Neural crest cell (in vitro differentiated cells): ENCODE measurements at regions not wholly inside any gene's neighbourhood (a gene's known extent, or its start where the extent isn't known, plus 50 kb on each side); places are given as distances from the start of the nearest gene placed in this dataset.

Source experiments
- DNase-seq: peaks from one replicate; pipeline ENCODE4 v3.0.0; 2021; ENCODE audit warnings: low read depth, mixed read lengths, low spot score
- H3K27ac Mint-ChIP-seq: one replicate; pipeline ENCODE4 v1.8.0; 2021; ENCODE audit warnings: mild to moderate bottlenecking, mixed read lengths; ENCODE audit not compliant: unreplicated experiment
- H3K27me3 Mint-ChIP-seq: 2 replicates; pipeline ENCODE4 v1.8.0; 2021; ENCODE audit warnings: low read depth, mild to moderate bottlenecking, mixed read lengths
- H3K36me3 Mint-ChIP-seq: 2 replicates; pipeline ENCODE4 v1.8.0; 2021; ENCODE audit warnings: low read depth, mild to moderate bottlenecking, mixed read lengths
- H3K4me1 Mint-ChIP-seq: 2 replicates; pipeline ENCODE4 v1.8.0; 2021; ENCODE audit warnings: mixed read lengths
- H3K4me3 Mint-ChIP-seq: one replicate; pipeline ENCODE4 v1.8.0; 2021; ENCODE audit warnings: mild to moderate bottlenecking, mixed read lengths
- H3K9me3 Mint-ChIP-seq: 2 replicates; pipeline ENCODE4 v1.8.0; 2021; ENCODE audit warnings: mixed read lengths
- TF ChIP-seq, protein P1 (sequence below): fragments of 200-600 bp; sonication (generic); conservative IDR thresholded peaks from 2 replicates; pipeline ENCODE4 v1.5.0; 2021; ENCODE audit warnings: antibody characterized with exemption, mild to moderate bottlenecking

GRCh38 chr17:49904893-49905292, 57.0 kb upstream of the TAC4 start:
- peaks cover 3% of the 10 kb centered on the region for H3K4me1 Mint-ChIP-seq
- no peaks in the 10 kb centered on the region for H3K9me3 Mint-ChIP-seq
- TF ChIP-seq, protein P1, sequence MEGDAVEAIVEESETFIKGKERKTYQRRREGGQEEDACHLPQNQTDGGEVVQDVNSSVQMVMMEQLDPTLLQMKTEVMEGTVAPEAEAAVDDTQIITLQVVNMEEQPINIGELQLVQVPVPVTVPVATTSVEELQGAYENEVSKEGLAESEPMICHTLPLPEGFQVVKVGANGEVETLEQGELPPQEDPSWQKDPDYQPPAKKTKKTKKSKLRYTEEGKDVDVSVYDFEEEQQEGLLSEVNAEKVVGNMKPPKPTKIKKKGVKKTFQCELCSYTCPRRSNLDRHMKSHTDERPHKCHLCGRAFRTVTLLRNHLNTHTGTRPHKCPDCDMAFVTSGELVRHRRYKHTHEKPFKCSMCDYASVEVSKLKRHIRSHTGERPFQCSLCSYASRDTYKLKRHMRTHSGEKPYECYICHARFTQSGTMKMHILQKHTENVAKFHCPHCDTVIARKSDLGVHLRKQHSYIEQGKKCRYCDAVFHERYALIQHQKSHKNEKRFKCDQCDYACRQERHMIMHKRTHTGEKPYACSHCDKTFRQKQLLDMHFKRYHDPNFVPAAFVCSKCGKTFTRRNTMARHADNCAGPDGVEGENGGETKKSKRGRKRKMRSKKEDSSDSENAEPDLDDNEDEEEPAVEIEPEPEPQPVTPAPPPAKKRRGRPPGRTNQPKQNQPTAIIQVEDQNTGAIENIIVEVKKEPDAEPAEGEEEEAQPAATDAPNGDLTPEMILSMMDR: no peak
- no peak for DNase-seq
- H3K27me3 Mint-ChIP-seq: peaks cover 94% of the 10 kb centered on the region
- H3K4me3 Mint-ChIP-seq: no peak overlapping the region
- no peaks in the 10 kb centered on the region for H3K36me3 Mint-ChIP-seq
- no peak overlapping the region for H3K27ac Mint-ChIP-seq

- TF ChIP-seq, protein P1: no peak
- H3K27me3 Mint-ChIP-seq: peaks cover 92% of the 10 kb centered on the region
- no peak overlapping the region for H3K4me3 Mint-ChIP-seq
- peaks cover 9% of the 10 kb centered on the region for H3K4me1 Mint-ChIP-seq
- no peaks in the 10 kb centered on the region for H3K36me3 Mint-ChIP-seq
- DNase-seq: no peak
- no peak overlapping the region for H3K27ac Mint-ChIP-seq
- H3K9me3 Mint-ChIP-seq: no peaks in the 10 kb centered on the region
These were observed 58.8 kb upstream of the TAC4 start for GRCh38 chr17:49906531-49907136.

DNA sequence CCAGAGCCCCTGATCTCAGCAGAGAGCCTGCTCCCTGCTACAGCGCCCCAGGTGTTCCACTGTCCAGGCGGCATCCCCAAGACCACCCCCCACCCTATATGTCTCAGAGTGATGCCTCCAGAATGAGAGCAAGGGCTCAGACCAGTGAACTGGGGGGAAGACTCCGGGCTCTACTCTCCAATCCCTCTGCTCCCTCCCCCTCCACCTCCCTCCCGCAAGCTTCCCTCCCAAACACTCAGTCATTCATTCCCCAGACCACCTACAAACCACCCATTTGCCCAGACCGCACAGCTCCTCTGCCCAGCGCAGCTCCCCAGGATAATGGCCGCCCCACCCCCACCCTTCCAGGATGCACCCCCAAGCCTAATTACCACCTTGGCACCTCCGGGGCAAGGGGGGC, 59.4 kb upstream of the TAC4 start:
- Mint-ChIP-seq H3K36me3 (no peaks in the 10 kb centered on the region), H3K4me3 (no peak overlapping the region), H3K27ac (no peak overlapping the region), H3K4me1 (peaks cover 9% of the 10 kb centered on the region), H3K9me3 (no peaks in the 10 kb centered on the region), H3K27me3 (peaks cover 90% of the 10 kb centered on the region)
- no peak for DNase-seq
- TF ChIP-seq, protein P1: no peak

GRCh38 chr17:49908782-49909714, 59.9 kb upstream of the DLX4 start:
- Mint-ChIP-seq H3K4me3 (peak overlapping the region; percentile 29), H3K27ac (no peak overlapping the region), H3K36me3 (no peaks in the 10 kb centered on the region), H3K4me1 (peaks cover 9% of the 10 kb centered on the region), H3K27me3 (peaks cover 90% of the 10 kb centered on the region), H3K9me3 (no peaks in the 10 kb centered on the region)
- TF ChIP-seq, protein P1: no peak
- DNase-seq: no peak

DNA sequence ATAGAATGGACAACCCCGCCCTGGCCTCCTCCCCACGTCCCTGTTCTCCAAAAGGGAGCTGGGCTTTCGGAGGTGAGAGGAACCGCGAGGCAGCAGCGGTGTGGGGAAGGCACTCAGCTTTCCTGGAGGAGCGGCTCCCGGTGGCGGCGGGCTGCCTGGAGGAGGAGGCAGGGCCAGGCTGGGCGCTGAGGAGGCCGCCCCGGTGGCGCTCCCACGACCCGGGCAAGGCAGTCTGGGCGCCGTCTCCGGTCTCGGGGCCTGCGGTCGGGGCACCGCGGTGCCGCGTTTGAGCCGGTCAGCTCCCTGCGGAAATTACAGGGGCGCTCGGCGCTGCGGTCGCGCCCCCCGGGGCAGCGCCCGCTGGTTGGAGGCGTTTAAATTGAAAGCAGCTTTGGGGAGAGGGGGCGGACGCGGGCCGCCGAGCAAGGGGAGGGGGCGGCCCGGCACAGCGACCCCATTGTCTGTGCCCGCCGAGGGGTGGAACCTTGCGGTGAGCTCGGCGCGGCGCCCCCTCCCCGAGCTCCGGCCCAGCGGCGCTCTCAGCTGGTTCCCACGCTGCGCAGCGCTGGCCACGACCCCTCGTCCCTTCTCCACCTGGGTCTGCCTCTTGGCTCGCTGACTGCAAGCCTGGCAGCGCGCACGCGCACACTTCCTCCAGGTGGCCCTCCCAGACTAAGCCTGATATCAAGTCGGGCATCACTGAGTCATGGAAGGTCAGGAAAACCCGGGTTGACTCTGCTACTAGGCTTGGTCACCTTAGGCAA, 58.7 kb upstream of the DLX4 start:
- no peaks in the 10 kb centered on the region for H3K36me3 Mint-ChIP-seq
- DNase-seq: no peak
- H3K27ac Mint-ChIP-seq: no peak overlapping the region
- peak overlapping the region; percentile 57 for H3K4me3 Mint-ChIP-seq
- TF ChIP-seq, protein P1: no peak
- peaks cover 90% of the 10 kb centered on the region for H3K27me3 Mint-ChIP-seq
- H3K4me1 Mint-ChIP-seq: peaks cover 9% of the 10 kb centered on the region
- no peaks in the 10 kb centered on the region for H3K9me3 Mint-ChIP-seq
